Heart left ventricle (tissue), 16 donors: ENCODE measurements at regions not wholly inside any gene's neighbourhood (a gene's known extent, or its start where the extent isn't known, plus 50 kb on each side); places are given as distances from the start of the nearest gene placed in this dataset.
"Not testable (repeated sequence)": the region's sequence is repeated elsewhere in the genome, so short reads cannot be mapped to it uniquely, and the experiment has no call there.

ENCODE experiments used
- ATAC-seq, 4 donors: fragments of 200-7000 bp; cut with Tn5 transposase; one replicate each; pipeline ENCODE4 v1.9.1; 2020 to 2022; ENCODE audit warnings: moderate library complexity in 4 of 4, mild to moderate bottlenecking in 3 of 4, moderate number of reproducible peaks in 1 of 4
- DNase-seq, 5 donors: peaks; one replicate each; pipeline ENCODE4 v3.0.0-alpha.2; 2020
- H3K27ac ChIP-seq, 12 donors: fragments of 200-600 bp; sonication (generic) in 4 of 12; one replicate each; pipeline versions ENCODE4 v1.5.0 to v1.8.0; 2016 to 2022; ENCODE audit warnings: mild to moderate bottlenecking in 2 of 12
- H3K27me3 ChIP-seq, 9 donors: fragments of 200-600 bp; sonication (generic) in 2 of 9; one replicate each; pipeline versions ENCODE4 v1.5.1 to v1.8.0; 2016 to 2022; ENCODE audit warnings: mild to moderate bottlenecking in 3 of 9
- H3K36me3 ChIP-seq, 9 donors: fragments of 200-600 bp; sonication (generic) in 2 of 9; one replicate each; pipeline versions ENCODE4 v1.5.0 to v1.8.0; 2018 to 2022; ENCODE audit warnings: mild to moderate bottlenecking in 2 of 9
- H3K4me1 ChIP-seq, 12 donors: fragments of 200-600 bp; sonication (generic) in 4 of 12; one replicate each; pipeline versions ENCODE4 v1.5.0 to v1.8.0; 2016 to 2022; ENCODE audit warnings: mild to moderate bottlenecking in 3 of 12
- H3K4me3 ChIP-seq, 12 donors: fragments of 200-600 bp; sonication (generic) in 4 of 12; one replicate each; pipeline versions ENCODE4 v1.5.0 to v1.8.0; 2017 to 2022; ENCODE audit warnings: mild to moderate bottlenecking in 9 of 12, moderate library complexity in 4 of 12
- H3K9me3 ChIP-seq, 12 donors: fragments of 200-600 bp; sonication (generic) in 4 of 12; one replicate each; pipeline versions ENCODE4 v1.5.0 to v1.8.0; 2016 to 2022; ENCODE audit warnings: mild to moderate bottlenecking in 1 of 12
- CTCF ChIP-seq, 12 donors: fragments of 200-600 bp; sonication (generic) in 4 of 12; IDR thresholded peaks; one replicate each; pipeline versions ENCODE4 v1.5.0 to v1.8.0; 2018 to 2022; ENCODE audit warnings: antibody characterized with exemption in 12 of 12, mild to moderate bottlenecking in 5 of 12
- POLR2A ChIP-seq, 2 donors: fragments of 450-650 bp; IDR thresholded peaks; one replicate each; pipeline ENCODE4 v1.6.1; 2017; ENCODE audit warnings: antibody characterized with exemption in 2 of 2, mild to moderate bottlenecking in 2 of 2, moderate library complexity in 2 of 2
- WGBS, 4 donors: extraction: QIAGEN DNeasy Blood & Tissue Kit in 2 of 4; methylation state at CpG; one replicate each; pipeline versions ENCODE4 v1.1.5 to v1.1.7; 2013 to 2018; 5-methylcytosine and 5-hydroxymethylcytosine counted together
- intact Hi-C, 10 donors: fragments of 100-400 bp; cut with DNase I; formaldehyde crosslinking; loops; one replicate each; pipeline versions ENCODE4 v1.11.1 to v1.14.2; 2022
- donor health status: ischemic (EF 13 %, LVEDD 7.1; RV severe dilation, severe dysfunction).
- donor health status: healthy with polysubstance abuse.
- donor health status: DM: no; HTN: yes; CAD: no.
- donor health status: DM: no; HTN: no; CAD: no.
- donor health status: ischemic (EF 25% LVEDD 6.9; RV normal size, moderate dysfunction).
- donor health status: ischemic (EF 25% LVEDD 5.7; RV mildly dilated, moderate dysfunction).
- donor health status: healthy.
- donor health status: DM: yes; HTN: yes; CAD: no.
- donor health status: ischemic (EF 35%, LVEDD 5.7; RV mildly dilated, moderate dysfunction).
- donor health status: nonischemic (EF 11% LVEDD 7.7; RV severe dilation, severe dysfunction).
- donor health status: DM: yes; HTN: yes; CAD: no.
- donor health status: PGD.
- donor health status: ischemic (EF 29% LVEDD 5.4; RV normal size, mild dysfunction).
- donor health status: nonischemic (EF 23%, LVEDD 6.1; RV moderate dilation, normal function).

DNA sequence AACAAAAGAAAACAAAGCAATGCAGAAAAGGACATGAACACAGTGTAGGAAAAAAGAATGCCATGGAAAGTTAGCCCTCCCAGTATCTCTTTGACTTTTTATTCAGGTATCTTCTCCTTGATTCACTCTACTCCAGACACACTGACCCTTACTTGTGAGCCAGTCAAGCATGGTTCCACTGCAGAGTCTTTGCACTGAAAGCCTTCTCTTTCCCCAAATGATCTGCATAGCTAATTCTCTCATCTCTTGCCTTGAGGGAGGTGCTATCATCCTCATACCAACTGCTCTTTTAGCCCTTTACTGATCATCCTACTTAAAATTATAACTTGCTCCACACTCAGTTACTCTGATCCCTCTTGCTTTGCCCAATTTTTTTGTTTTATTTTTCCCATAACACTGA, 101.2 kb upstream of the SLC16A7 start:
- H3K4me3 ChIP-seq, result no peak overlapping the region
- H3K4me1 ChIP-seq, result no peaks in the 10 kb centered on the region
- H3K9me3 ChIP-seq, result no peaks in the 10 kb centered on the region
- DNase-seq (no peak), ATAC-seq (no peak)
- no peak for TF ChIP-seq POLR2A (IDR thresholded peaks at IDR 0.05)
- TF ChIP-seq CTCF (IDR thresholded peaks at IDR 0.05), result no peak
- no peak overlapping the region for H3K27ac ChIP-seq
- no peaks in the 10 kb centered on the region for H3K27me3 ChIP-seq
- intact Hi-C loops, result no loop called here
- no peaks in the 10 kb centered on the region for H3K36me3 ChIP-seq

DNA sequence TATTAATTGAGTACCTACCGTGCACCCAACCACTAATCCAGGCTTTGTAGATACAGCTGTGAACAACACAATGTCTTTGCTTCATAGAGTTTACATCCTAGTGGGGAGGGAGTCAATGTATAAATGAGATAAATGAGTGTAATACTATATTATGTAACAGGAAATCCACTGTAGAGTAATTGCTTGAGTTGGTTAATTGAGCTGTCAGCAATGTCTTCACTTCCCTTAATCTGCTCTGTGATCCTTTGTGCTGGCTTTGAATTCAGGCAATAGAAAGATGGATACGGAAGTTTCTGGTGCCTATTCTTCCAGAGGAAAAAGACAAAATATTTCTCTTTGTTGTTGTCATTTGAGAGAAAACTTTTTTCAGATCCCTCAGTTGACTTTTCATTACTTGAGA, 104.0 kb upstream of the SLC16A7 start:
- TF ChIP-seq CTCF (IDR thresholded peaks at IDR 0.05), result no peak
- TF ChIP-seq POLR2A (IDR thresholded peaks at IDR 0.05), result no peak
- H3K27me3 ChIP-seq, result no peaks in the 10 kb centered on the region
- no peaks in the 10 kb centered on the region for H3K4me1 ChIP-seq
- H3K36me3 ChIP-seq, result no peaks in the 10 kb centered on the region
- no peak overlapping the region for H3K27ac ChIP-seq
- 71 to 81% (median 74%) methylated on average over 2 of the region's 2 CpGs for WGBS, 4 donors
- ATAC-seq, result no peak
- no peak for DNase-seq
- no peaks in the 10 kb centered on the region for H3K9me3 ChIP-seq
- no peak overlapping the region for H3K4me3 ChIP-seq
- intact Hi-C loops, result no loop called here

DNA sequence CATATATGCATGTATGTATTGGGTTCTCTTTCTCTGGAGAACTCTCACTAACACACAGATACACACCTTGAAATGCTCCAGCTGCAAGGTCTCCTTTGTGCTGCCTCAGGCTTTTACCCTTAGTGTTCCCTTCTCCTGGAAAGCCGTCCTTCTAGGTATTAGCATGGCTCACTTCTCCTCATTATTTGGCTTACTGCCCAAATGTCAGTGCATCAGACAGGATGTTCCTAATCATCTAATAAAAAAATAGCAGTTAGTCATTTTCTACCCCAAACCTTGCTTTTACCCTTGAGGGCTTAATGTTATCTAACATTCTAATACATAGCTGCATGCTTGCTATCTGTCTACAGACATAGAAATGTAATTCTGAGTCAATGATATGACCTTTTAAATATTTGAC, 109.0 kb upstream of the SLC16A7 start:
- no peak for TF ChIP-seq CTCF (IDR thresholded peaks at IDR 0.05)
- no peak for TF ChIP-seq POLR2A (IDR thresholded peaks at IDR 0.05)
- ATAC-seq, result no peak
- intact Hi-C loops, result no loop called here

DNA sequence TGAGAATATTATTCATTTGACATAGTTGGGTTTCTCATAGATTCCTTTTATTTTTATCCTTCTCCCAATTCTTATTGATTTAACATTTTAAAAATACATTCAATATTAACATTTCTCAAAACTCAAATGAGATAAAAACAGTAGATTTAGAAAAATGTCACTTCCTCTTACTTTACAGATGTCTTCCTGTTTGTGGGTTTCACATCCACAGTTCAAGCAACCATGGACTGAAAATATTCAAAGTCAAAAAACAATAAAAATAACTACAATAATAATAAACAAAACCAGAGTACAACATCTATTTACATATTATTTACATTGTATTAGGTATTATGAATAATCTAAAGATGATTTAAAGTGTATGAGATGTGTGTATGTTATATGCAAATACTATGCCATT, 111.3 kb upstream of the SLC16A7 start:
- Histone ChIP-seq H3K27ac (no peak overlapping the region), H3K4me3 (no peak overlapping the region), H3K36me3 (no peaks in the 10 kb centered on the region), H3K4me1 (no peaks in the 10 kb centered on the region), H3K9me3 (no peaks in the 10 kb centered on the region), H3K27me3 (no peaks in the 10 kb centered on the region)
- no peak for TF ChIP-seq CTCF (IDR thresholded peaks at IDR 0.05)
- TF ChIP-seq POLR2A (IDR thresholded peaks at IDR 0.05), result no peak
- DNase-seq (no peak), ATAC-seq (no peak)
- intact Hi-C loops, result no loop called here

More for the DNA sequence above, 109.0 kb upstream of the SLC16A7 start:
- Histone ChIP-seq H3K4me1 (no peaks in the 10 kb centered on the region), H3K27ac (no peak overlapping the region), H3K36me3 (no peaks in the 10 kb centered on the region), H3K27me3 (no peaks in the 10 kb centered on the region), H3K9me3 (no peaks in the 10 kb centered on the region), H3K4me3 (no peak overlapping the region)
- DNase-seq, result no peak
- 0 to 33% (median 3%) methylated on average over 1 of the region's 1 CpG for WGBS, 4 donors

- H3K4me3 ChIP-seq, H3K27me3 ChIP-seq, intact Hi-C loops, DNase-seq, H3K36me3 ChIP-seq, ATAC-seq, H3K27ac ChIP-seq, H3K4me1 ChIP-seq: not testable (repeated sequence)
- H3K9me3 ChIP-seq, result peaks cover 0 to 26% (median 2%) of the 10 kb centered on the region in 12 donors
These were observed 121.6 kb upstream of the SLC16A7 start for GRCh38 chr12:59474236-59474635.
